ENCODE measurements at regions not wholly inside any gene's neighbourhood (a gene's known extent, or its start where the extent isn't known, plus 50 kb on each side); places are given as distances from the start of the nearest gene placed in this dataset.

- TF ChIP-seq ZBTB33 (IDR thresholded peaks at IDR 0.05; ENCODE audit: extremely low read depth, insufficient replicate concordance, low read length) = peak; percentile 52
- TF ChIP-seq, protein P1, sequence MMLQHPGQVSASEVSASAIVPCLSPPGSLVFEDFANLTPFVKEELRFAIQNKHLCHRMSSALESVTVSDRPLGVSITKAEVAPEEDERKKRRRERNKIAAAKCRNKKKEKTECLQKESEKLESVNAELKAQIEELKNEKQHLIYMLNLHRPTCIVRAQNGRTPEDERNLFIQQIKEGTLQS (IDR thresholded peaks at IDR 0.05) = peak; percentile 59; the same call in 1 of the 2 replicates
- peak; percentile 97 for TF ChIP-seq JUND (IDR thresholded peaks at IDR 0.05)
These were observed 94.3 kb downstream of the LIPG start (continued) for GRCh38 chr18:49656073-49656692.

DNA sequence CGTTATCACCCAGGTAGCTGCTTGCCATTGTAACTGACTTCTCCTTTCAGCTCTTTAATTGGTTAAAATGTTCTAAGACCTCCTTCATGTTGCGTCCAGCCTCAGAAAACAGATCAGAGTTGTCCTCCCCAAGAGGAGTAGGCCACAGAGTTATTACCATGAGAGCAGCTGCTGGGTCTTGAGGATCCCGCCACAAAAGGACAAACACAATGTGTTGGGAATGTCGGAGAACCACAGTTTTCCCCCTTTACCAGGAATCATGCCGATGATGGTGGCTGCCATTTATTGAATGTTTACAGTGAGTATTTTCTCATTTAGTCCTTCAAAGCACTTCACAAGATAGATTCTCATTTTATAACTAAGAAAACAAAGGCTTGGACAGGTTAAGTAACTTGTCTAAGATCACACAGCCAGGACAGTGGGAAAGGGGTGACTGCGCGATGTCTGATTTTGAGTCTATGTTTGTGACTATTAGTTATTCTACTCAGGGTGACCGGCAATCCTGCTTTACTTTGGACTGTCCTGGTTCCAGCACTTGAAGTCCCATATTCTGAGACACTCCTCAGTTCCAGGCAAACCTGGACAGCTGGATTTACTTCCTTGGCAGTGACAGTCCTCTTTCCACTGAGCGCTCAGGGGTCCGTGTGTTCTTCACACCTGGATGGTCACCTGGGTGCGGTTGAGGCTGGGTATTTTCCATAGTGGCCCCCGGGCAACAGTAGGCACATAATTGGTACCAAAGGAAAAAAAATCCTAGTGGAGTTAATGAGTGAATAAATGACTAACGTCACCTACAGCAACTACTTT lies 93.6 kb downstream of the LIPG start:
- no TSS peak for BruUV-seq (replicated peaks)
- no peaks in the 10 kb centered on the region for H3K9me3 ChIP-seq (ENCODE audit: control insufficient read depth in 1 of 2, insufficient read depth in 1 of 2, low read depth in 1 of 2, low read length in 2 of 2)
- peaks cover 57% of the 10 kb centered on the region for H3K27me3 ChIP-seq (ENCODE audit: insufficient read depth, low read length)
- peak; percentile 8; the same call in 1 of the 2 replicates for TF ChIP-seq MAX (IDR thresholded peaks at IDR 0.05)
- TF ChIP-seq SP1 (IDR thresholded peaks at IDR 0.05; ENCODE audit: low read depth) = no peak
- no peak for TF ChIP-seq SRF (IDR thresholded peaks at IDR 0.05; ENCODE audit: low read depth)
- ChIA-PET CTCF (interaction anchor here (1.0 to 1.3 kb wide), 2 partner anchors 203 to 204 kb away, joined by 3 to 5 read pairs; no protein-coding TSS in a partner anchor), RAD21 (ENCODE audit: low non-redundant PET in 1 of 2, low total read pairs in 2 of 2, uncharacterized antibody in 2 of 2, unreplicated experiment in 2 of 2) (interaction anchor here in 1 of 2 experiments (0.6 to 0.7 kb wide), 2 partner anchors 22 to 521 kb away, joined by 3 read pairs; no protein-coding TSS in a partner anchor), POLR2A (no interaction called here)
- H3K36me3 ChIP-seq (ENCODE audit: control insufficient read depth in 1 of 2, insufficient read depth in 2 of 2, low read length in 2 of 2) = no peaks in the 10 kb centered on the region
- intact Hi-C loops (cut with micrococcal nuclease) = loop anchor here (10.0 kb wide), 1 partner anchor 199 kb away; no protein-coding TSS in a partner anchor
- H3K9ac ChIP-seq (ENCODE audit: low read length) = no peak overlapping the region
- peak overlapping the region; percentile 63 for H3K4me2 ChIP-seq (ENCODE audit: low read length)
- no peaks in the 10 kb centered on the region for H4K20me1 ChIP-seq (ENCODE audit: insufficient read depth)
- no peaks in the 10 kb centered on the region for H3K9me2 ChIP-seq (ENCODE audit: insufficient read depth)
- ATAC-seq (peak; percentile 41), DNase-seq (ENCODE audit: low read depth, low spot score) (no peak)
- H2AFZ ChIP-seq (ENCODE audit: low read depth, low read length, poor library complexity, severe bottlenecking) = no peak overlapping the region
- peaks cover 17 to 26% of the 10 kb centered on the region in 2 experiments for H3K4me1 ChIP-seq (ENCODE audit: control insufficient read depth in 1 of 2, insufficient read depth in 2 of 2, low read length in 2 of 2)
- no peak overlapping the region for H3K4me3 ChIP-seq (replicated peaks in 1 of 2; ENCODE audit: low read depth in 1 of 2, low read length in 2 of 2)
- H3K27ac ChIP-seq (ENCODE audit: low read depth, low read length) = peak overlapping the region; percentile 17
- H3K79me2 ChIP-seq (ENCODE audit: insufficient read depth, low read length) = no peaks in the 10 kb centered on the region
